Ovary (tissue), 3 donors: ENCODE measurements at regions not wholly inside any gene's neighbourhood (a gene's known extent, or its start where the extent isn't known, plus 50 kb on each side); places are given as distances from the start of the nearest gene placed in this dataset.

ENCODE experiments used
- CTCF ChIP-seq, 3 donors: fragments of 450-650 bp in 2 of 3; fragments of 200-600 bp in 1 of 3; IDR thresholded peaks; one replicate each; pipeline versions ENCODE4 v1.5.1 to v1.8.0; 2016 to 2022; ENCODE audit warnings: antibody characterized with exemption in 3 of 3, mild to moderate bottlenecking in 1 of 3
- EP300 ChIP-seq: sonication (generic); formaldehyde crosslinking; IDR thresholded peaks from one replicate; pipeline ENCODE4 v1.6.1; 2017; ENCODE audit warnings: antibody characterized with exemption
- POLR2A ChIP-seq: fragments of 450-650 bp; IDR thresholded peaks from one replicate; pipeline ENCODE4 v1.6.1; 2017; ENCODE audit warnings: antibody characterized with exemption, mild to moderate bottlenecking, moderate library complexity
- donor health status: DM: no; HTN: no; CAD: no.

GRCh38 chr1:80153762-80154161 lies 1147.2 kb upstream of the ADGRL4 start:
- TF ChIP-seq CTCF (IDR thresholded peaks at IDR 0.05) (no peak), POLR2A (no peak), EP300 (no peak)
